Occipital lobe (tissue), 1 donor: ENCODE measurements at regions not wholly inside any gene's neighbourhood (a gene's known extent, or its start where the extent isn't known, plus 50 kb on each side); places are given as distances from the start of the nearest gene placed in this dataset.

ENCODE experiments used
- DNase-seq: peaks from one replicate; lab custom pipeline; 2025; lab: John Stamatoyannopoulos, UW

- no peak for DNase-seq
Observed at GRCh38 chr11:79694368-79694767, 253.5 kb upstream of the TENM4 start.

GRCh38 chr11:79691445-79691844, 250.6 kb upstream of the TENM4 start:
- no peak for DNase-seq

GRCh38 chr11:79686703-79687419, 246.0 kb upstream of the TENM4 start:
- DNase-seq = no peak

DNA sequence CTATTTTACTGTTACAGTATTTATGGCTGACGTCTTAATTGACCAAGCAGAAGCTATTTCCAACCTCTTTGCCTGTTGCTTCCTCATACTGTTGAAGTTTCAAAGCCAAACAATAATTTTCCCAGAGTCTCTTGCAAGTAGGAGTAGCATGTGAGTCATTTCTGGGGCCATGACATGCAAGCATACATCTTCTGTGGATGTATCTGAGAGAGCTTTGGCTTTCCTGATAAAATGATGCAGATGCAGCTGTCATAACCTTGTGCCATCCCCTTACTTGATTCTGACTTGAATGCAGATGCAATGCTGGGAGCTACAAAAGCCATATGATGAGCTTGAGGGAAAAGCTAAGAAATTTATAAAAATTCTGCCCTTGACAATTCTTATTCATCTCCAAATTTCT, 243.1 kb upstream of the TENM4 start:
- DNase-seq = no peak

DNA sequence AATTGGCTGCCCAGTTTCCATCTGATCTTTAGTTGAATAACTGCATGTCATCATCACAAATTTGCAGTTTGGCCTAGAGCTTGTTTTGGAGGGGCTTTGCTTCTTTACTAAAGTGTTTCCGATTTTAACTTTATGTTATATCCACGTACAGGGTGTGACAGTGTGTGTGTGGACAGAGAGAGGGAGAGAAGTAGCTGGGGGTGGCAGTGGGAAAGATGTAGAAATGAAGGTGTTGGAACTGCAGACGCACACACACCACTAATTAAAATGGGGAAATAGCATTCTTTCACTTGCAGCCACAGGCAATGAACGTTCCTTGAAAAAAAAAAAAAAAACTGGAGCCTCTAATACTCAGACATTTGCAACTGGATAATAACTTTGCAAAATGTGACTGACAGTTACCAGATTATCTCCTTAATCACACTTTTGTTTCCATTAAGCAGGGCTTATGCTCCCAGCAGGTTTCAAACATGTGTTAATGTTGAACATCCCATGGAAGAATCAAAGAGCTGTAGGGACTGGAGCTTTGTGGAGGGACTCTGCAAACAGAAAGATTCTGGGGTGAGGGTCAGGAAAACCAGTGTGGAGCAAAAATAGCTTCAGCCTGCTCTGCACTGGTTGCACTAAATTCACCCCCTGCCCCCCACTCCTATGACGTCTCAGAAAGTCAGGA, 238.1 kb upstream of the TENM4 start:
- DNase-seq = no peak

DNA sequence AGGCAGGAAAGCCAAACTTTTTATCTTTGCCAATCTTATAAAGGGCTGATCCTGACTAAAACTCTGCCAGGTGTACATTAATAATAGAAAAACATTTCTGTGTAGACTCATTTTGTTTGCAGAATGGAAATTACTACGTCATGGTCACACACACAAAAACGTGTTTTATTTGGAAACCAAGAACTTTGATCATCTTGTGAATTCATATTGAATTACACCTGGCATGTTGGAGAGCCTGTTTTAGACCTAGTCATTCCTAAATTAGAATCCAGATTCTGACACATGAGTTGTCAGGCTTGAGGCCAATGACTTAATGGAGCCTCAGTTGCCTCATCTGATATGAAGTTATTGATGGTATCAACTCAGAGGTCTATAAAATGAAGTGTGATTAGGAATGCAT, 235.6 kb upstream of the TENM4 start:
- no peak for DNase-seq

DNA sequence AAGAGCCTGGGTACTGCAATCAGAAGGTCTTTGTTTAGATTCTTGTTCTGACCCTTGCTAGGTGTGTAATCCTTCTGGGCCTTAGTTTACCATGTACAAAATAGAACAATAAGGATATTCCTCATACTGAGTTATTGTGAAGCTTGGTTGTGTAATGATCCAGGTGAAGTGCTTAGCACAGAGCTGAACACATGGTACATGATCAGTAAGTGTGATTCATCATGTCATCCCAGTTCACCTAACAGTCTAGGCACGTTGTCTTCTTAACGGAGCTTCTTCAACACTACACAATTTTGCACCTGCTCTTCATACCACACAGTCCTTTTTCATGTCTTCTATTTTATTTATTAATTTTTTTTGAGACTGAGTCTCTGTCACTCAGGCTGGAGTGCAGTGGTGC, 234.3 kb upstream of the TENM4 start:
- DNase-seq = no peak

- no peak for DNase-seq
Observed at GRCh38 chr11:79672786-79673185, 232.0 kb upstream of the TENM4 start.

DNA sequence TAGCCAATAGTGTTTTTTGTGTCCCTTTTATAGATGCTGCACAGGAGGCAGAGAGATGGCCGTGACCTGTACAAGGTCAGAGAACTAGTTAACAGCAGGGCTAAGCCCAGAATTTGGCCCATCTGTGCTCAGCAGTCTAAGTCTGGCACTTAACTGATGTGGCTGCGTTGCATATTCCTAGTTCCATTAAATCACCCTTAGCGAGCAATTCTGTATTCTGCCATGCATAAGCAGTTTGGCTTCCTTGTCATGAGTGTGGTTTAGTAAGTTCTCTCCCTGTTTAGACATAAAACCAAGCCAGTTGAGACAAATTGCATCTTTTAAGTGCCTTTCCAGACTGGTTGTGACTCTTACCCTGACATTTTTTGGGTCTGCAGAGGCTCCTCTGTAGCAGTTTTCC, 230.6 kb upstream of the TENM4 start:
- DNase-seq = no peak

DNA sequence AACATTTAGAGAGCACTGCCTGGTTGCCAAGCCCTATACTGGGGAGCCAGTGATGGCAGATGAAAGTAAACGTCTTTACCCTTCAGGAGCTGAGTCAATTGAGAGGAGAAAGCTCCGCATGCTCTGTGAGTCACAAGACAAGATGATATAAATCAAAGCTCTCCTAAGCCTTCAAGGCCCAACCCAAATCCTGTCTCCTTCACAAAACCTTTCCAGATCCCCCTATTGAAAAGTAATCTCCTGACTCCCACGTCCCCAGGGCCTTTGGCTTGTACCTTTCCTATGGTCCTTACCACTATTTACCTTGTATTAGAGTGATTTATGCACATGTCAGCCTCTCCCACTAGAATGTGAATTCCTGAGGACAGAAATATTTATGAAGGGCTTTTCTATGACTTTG, 230.1 kb upstream of the TENM4 start:
- no peak for DNase-seq

- no peak for DNase-seq
Observed at GRCh38 chr11:79668575-79668974, 227.7 kb upstream of the TENM4 start.

DNA sequence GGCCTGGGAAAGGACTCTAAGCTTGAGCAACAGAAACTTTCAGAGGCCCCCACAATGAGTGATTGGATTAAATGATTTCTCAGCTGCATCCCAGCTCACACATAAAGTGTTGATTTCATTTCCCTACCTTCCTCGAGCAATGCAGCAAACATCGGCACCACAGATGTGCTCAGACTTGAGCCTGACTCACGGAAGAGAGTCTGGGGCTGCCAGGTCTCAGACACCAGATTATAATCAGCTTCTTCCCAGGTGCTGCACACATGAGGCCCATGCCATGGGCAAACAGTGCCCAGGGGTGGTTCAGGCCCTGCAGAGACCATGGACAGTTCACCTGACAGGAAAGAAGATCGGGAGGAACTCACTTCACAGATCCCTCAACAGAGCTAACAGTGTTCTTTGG, 226.6 kb upstream of the TENM4 start:
- no peak for DNase-seq

- no peak for DNase-seq
Observed at GRCh38 chr11:79663017-79663416, 222.2 kb upstream of the TENM4 start.

GRCh38 chr11:79661373-79661772, 220.5 kb upstream of the TENM4 start:
- DNase-seq = no peak

DNA sequence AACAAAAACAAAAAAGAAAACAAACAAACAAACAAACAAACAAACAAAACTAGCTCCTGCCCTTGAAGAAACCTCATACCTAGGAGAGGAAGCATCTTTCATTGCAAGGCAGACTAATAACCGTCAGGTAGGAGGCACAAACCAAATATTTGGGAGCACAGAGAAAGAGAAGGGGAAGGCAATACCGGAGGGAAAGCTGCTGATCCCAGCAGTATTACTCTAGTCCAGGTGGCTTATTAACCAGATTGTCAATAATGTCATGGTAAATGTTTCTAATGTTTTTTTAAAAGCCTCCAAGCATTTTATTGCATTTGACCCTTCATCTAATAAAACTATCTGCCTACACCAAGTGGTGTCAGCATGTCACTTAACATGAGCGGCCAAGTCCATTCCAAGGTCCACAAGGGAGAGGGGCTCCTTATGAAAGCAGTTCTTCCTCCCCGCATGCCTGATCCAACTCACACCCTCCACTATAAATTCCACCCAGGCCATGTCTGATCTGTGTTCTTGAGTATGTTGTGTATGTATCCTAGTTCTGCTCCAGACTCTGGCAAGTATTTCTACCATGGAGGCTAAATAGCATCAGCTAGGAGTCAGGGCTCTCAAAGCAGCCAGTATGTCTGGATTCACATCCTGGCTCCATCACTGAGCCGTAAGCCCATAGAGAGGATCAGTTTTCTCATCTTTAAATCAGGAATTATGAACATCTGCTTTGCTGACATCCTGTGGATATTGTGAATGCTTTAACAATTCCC, 208.1 kb upstream of the TENM4 start:
- no peak for DNase-seq

GRCh38 chr11:79637219-79637618, 196.4 kb upstream of the TENM4 start:
- no peak for DNase-seq

DNA sequence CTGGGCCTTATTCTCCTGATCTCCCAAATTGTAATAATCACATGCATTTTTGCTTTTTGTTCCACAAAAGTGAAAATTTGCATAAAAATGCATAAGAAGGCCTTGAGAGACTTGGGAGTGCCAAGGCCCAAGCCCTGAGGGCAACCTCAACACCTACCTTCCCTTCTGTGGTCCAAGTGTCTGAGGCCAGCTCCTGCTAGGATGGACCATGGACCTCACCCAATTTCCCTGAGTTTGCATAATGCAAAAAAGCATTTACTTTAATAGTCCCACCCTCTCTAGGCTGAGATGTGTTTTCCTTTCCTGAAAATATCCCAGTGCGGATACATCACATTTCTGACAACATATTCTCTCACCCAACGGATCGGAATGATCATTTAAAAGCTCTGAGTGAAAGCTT, 194.1 kb upstream of the TENM4 start:
- DNase-seq = no peak

GRCh38 chr11:79627281-79627680, 186.5 kb upstream of the TENM4 start:
- DNase-seq = no peak

DNA sequence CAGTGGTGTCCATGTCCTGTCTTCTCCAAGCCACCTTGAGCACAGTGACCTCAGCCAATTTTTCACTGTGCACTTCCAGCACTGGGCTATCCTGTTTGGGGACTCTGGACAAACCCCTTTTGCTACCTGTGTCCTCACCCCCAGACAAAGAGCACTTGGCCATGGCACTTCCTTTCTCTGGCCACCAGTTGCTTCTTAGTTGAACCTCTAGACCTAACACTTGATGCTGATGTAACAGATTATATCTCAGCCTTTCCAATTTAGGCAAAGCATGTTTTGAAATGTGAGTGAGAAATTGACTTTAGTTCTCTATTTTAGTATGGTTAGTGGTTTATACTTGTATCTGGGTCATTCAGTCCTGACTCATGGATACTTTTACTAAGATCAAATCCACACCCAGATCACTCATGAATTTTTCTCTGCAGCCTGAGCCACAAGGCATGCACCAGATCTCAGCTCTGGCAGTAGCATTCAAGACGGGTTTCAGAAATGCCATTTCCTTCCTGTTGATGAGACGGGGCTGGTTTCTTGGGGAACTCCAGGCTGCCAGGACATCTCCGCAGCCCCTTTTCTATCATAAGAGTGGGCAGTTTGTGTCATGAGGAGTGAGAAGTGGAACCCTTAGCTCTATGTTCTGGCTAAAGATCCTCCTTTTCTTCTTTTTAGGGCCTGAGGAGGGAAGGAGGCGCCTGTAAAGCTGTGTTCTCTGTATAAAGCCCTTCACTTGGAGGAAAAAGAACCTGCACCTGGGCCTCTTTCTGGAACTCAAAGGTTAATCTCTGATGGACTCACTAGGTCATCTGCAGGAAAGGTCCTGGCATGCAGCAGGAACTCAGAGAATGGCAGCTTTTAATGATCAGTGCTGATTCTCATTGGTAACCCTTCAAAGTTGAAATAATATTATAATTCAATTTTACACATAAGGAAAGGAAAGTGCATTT, 185.6 kb upstream of the TENM4 start:
- no peak for DNase-seq

GRCh38 chr11:79623375-79623774, 182.5 kb upstream of the TENM4 start:
- DNase-seq = no peak

- DNase-seq = no peak
Observed at GRCh38 chr11:79617561-79617960, 176.7 kb upstream of the TENM4 start.
